ENCODE measurements at regions not wholly inside any gene's neighbourhood (a gene's known extent, or its start where the extent isn't known, plus 50 kb on each side); places are given as distances from the start of the nearest gene placed in this dataset.

DNA sequence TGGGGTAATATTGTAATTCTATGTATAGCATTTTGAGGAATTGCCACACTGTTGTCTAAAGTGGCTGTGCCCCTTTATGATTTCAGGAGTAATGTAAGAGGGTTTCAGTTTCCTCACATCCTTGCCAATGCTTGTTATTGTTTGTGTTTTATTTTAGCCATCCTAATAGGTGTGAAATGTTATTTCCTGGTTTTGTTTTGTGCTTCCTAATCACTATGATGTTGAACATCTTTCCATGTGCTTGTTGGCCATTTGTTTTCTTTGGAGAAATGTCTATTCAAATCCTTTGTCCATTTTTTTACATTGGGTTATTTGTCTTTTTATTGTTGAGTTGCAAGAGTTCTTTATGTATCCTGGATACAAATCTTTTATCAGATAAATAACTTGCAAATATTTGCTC is 97.3 kb upstream of the MLIP start:
- Histone ChIP-seq H3K36me3 (ENCODE audit: control insufficient read depth in 3 of 3, insufficient read depth in 2 of 3, low read depth in 1 of 3, low read length in 3 of 3) (no peaks in the 10 kb centered on the region), H3K27me3 (ENCODE audit: control insufficient read depth in 3 of 3, insufficient read depth in 3 of 3, low read length in 3 of 3) (no peaks in the 10 kb centered on the region), H3K27ac (ENCODE audit: low read depth in 1 of 3, low read length in 2 of 3) (no peak overlapping the region), H3K4me3 (ENCODE audit: low read depth in 1 of 3, low read length in 3 of 3) (no peak overlapping the region), H3K4me1 (ENCODE audit: control insufficient read depth in 3 of 3, insufficient read depth in 2 of 3, low read depth in 1 of 3, low read length in 2 of 3) (peaks cover 0 to 8% (median 8%) of the 10 kb centered on the region in 3 donors), H3K9me3 (ENCODE audit: control insufficient read depth in 2 of 2, insufficient read depth in 1 of 2, low read depth in 1 of 2, low read length in 1 of 2) (no peaks in the 10 kb centered on the region)
- FAIRE-seq = no peak
- DNase-seq = no peak

DNA sequence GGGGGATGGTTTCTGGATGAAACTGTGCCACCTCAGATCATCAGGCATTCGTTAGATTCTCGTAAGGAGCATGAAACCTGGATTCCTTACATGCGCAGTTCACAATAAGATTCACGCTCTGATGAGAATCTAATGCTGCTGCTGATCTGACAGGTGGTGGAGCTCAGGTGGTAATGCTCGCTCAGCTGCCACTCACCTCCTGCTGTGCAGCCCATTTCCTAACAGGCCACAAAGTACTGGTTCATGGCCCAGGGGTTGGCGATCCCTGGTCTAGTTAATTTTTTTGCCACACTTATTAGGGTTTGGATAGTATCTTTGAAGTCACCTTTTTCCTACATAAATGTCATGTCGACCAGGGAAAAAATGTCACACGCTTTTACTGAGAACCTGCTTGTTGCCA is 96.8 kb upstream of the MLIP start:
- DNase-seq = no peak
- Histone ChIP-seq H3K27me3 (ENCODE audit: control insufficient read depth in 3 of 3, insufficient read depth in 3 of 3, low read length in 3 of 3) (no peaks in the 10 kb centered on the region), H3K36me3 (ENCODE audit: control insufficient read depth in 3 of 3, insufficient read depth in 2 of 3, low read depth in 1 of 3, low read length in 3 of 3) (no peaks in the 10 kb centered on the region), H3K4me3 (ENCODE audit: low read depth in 1 of 3, low read length in 3 of 3) (no peak overlapping the region), H3K9me3 (ENCODE audit: control insufficient read depth in 2 of 2, insufficient read depth in 1 of 2, low read depth in 1 of 2, low read length in 1 of 2) (no peaks in the 10 kb centered on the region), H3K27ac (ENCODE audit: low read depth in 1 of 3, low read length in 2 of 3) (no peak overlapping the region), H3K4me1 (ENCODE audit: control insufficient read depth in 3 of 3, insufficient read depth in 2 of 3, low read depth in 1 of 3, low read length in 2 of 3) (peaks cover 0 to 8% (median 8%) of the 10 kb centered on the region in 3 donors)
- 90 to 91% (median 91%) methylated on average over 8 of the region's 8 CpGs for WGBS, 3 donors
- no peak for FAIRE-seq

DNA sequence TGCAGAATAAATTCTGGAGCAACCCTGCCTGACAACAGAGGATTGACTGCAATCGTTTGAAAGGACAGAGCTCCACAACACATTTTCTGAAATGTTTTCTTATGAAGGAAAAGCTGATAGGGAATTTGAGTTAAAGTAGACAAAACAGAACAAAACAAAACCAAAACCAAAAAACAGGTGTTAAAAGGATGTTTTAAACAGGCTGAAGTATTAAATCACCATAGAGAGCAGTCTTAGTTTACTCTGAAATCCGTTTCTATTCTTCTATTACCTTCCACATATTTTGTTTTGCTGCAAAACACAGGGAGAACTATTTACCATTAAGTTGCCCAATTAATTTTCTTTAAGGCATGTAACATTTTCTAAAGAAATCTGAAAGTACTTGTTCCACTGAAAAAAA is 93.4 kb upstream of the MLIP start:
- H3K36me3 ChIP-seq (ENCODE audit: control insufficient read depth in 3 of 3, insufficient read depth in 2 of 3, low read depth in 1 of 3, low read length in 3 of 3) = no peaks in the 10 kb centered on the region
- no peaks in the 10 kb centered on the region for H3K9me3 ChIP-seq (ENCODE audit: control insufficient read depth in 2 of 2, insufficient read depth in 1 of 2, low read depth in 1 of 2, low read length in 1 of 2)
- H3K4me3 ChIP-seq (ENCODE audit: low read depth in 1 of 3, low read length in 3 of 3) = no peak overlapping the region
- no peak for DNase-seq
- H3K27ac ChIP-seq (ENCODE audit: low read depth in 1 of 3, low read length in 2 of 3) = no peak overlapping the region
- 53 to 76% (median 62%) methylated on average over 2 of the region's 2 CpGs for WGBS, 3 donors
- peaks cover 0 to 12% (median 2%) of the 10 kb centered on the region in 3 donors for H3K4me1 ChIP-seq (ENCODE audit: control insufficient read depth in 3 of 3, insufficient read depth in 2 of 3, low read depth in 1 of 3, low read length in 2 of 3)
- no peaks in the 10 kb centered on the region for H3K27me3 ChIP-seq (ENCODE audit: control insufficient read depth in 3 of 3, insufficient read depth in 3 of 3, low read length in 3 of 3)
- no peak for FAIRE-seq

DNA sequence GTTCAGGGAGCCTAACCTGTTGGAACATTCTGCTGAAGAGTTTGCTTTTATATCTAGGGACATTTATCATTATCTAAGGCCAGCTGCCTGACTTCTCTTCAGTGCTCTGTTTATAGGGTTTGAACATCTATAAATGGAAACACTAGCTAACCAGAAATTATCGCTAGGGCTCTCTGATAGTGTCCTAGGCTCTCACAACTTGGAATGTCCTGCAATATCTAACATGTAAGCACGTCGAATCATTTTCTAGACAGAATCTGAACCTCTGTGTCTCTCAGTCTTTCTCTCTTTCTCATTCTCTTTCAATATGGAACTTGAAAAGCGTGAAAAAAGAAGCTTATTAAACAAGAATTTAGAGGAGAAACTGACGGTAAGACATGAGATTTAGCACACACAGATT is 92.5 kb upstream of the MLIP start:
- Histone ChIP-seq H3K27ac (ENCODE audit: low read depth in 1 of 3, low read length in 2 of 3) (no peak overlapping the region), H3K4me1 (ENCODE audit: control insufficient read depth in 3 of 3, insufficient read depth in 2 of 3, low read depth in 1 of 3, low read length in 2 of 3) (peaks cover 0 to 12% (median 2%) of the 10 kb centered on the region in 3 donors), H3K36me3 (ENCODE audit: control insufficient read depth in 3 of 3, insufficient read depth in 2 of 3, low read depth in 1 of 3, low read length in 3 of 3) (no peaks in the 10 kb centered on the region), H3K9me3 (ENCODE audit: control insufficient read depth in 2 of 2, insufficient read depth in 1 of 2, low read depth in 1 of 2, low read length in 1 of 2) (no peaks in the 10 kb centered on the region), H3K27me3 (ENCODE audit: control insufficient read depth in 3 of 3, insufficient read depth in 3 of 3, low read length in 3 of 3) (no peaks in the 10 kb centered on the region), H3K4me3 (ENCODE audit: low read depth in 1 of 3, low read length in 3 of 3) (no peak overlapping the region)
- WGBS, 3 donors = 81 to 85% (median 82%) methylated on average over 5 of the region's 5 CpGs
- DNase-seq (no peak), FAIRE-seq (no peak)

DNA sequence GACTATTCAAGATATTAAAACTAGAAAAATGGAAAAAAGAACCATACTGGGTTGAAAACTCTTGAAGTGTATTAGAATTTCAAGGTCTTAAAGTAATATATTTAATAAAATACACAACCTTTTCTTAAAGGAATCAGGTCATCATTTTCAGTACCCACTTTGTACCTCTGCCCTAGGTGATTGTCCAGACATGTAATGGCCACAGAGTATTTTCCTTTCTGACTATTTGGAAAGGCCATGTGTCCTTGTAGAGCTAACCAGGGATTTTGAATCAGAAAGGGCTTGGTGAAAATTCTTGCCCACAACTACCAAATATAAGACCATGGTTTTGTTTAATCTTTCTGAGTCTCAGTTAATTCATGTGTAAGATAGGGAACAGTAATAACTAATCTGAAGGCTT is 91.4 kb upstream of the MLIP start:
- Histone ChIP-seq H3K9me3 (ENCODE audit: control insufficient read depth in 2 of 2, insufficient read depth in 1 of 2, low read depth in 1 of 2, low read length in 1 of 2) (no peaks in the 10 kb centered on the region), H3K4me1 (ENCODE audit: control insufficient read depth in 3 of 3, insufficient read depth in 2 of 3, low read depth in 1 of 3, low read length in 2 of 3) (peaks cover 0 to 12% (median 2%) of the 10 kb centered on the region in 3 donors), H3K4me3 (ENCODE audit: low read depth in 1 of 3, low read length in 3 of 3) (no peak overlapping the region), H3K27ac (ENCODE audit: low read depth in 1 of 3, low read length in 2 of 3) (peak overlapping the region in 2 of 3 donors; percentile 41 to 61), H3K36me3 (ENCODE audit: control insufficient read depth in 3 of 3, insufficient read depth in 2 of 3, low read depth in 1 of 3, low read length in 3 of 3) (no peaks in the 10 kb centered on the region), H3K27me3 (ENCODE audit: control insufficient read depth in 3 of 3, insufficient read depth in 3 of 3, low read length in 3 of 3) (no peaks in the 10 kb centered on the region)
- no peak for DNase-seq
- FAIRE-seq = peak; percentile 33

DNA sequence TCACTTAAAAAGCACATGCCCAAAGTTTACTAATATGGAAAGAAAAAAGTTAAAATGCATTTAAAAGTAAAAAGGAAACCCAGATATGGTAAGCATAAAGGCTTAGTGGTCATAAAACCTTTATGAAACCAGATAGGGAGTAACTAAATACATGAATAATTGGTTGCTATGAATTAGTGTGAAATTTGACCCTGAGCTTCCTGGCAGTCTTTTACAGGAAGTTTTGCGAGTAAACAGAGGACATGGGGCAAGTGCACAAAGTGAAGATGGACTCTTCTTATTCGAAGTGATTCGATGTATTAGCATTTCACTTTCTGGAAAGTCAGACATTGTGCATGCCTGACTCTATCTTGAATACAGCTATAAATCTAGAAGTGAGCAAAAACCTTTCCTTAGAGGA is 90.9 kb upstream of the MLIP start:
- FAIRE-seq (peak; percentile 73), DNase-seq (peak; percentile 62 to 80)
- H3K36me3 ChIP-seq (ENCODE audit: control insufficient read depth in 3 of 3, insufficient read depth in 2 of 3, low read depth in 1 of 3, low read length in 3 of 3) = no peaks in the 10 kb centered on the region
- H3K4me1 ChIP-seq (ENCODE audit: control insufficient read depth in 3 of 3, insufficient read depth in 2 of 3, low read depth in 1 of 3, low read length in 2 of 3) = peaks cover 0 to 12% (median 2%) of the 10 kb centered on the region in 3 donors
- H3K27ac ChIP-seq (ENCODE audit: low read depth in 1 of 3, low read length in 2 of 3) = peak overlapping the region; percentile 59 to 84 (median 61)
- no peak overlapping the region for H3K4me3 ChIP-seq (ENCODE audit: low read depth in 1 of 3, low read length in 3 of 3)
- WGBS, 3 donors = 10 to 50% (median 27%) methylated on average over 3 of the region's 3 CpGs
- H3K27me3 ChIP-seq (ENCODE audit: control insufficient read depth in 3 of 3, insufficient read depth in 3 of 3, low read length in 3 of 3) = no peaks in the 10 kb centered on the region
- H3K9me3 ChIP-seq (ENCODE audit: control insufficient read depth in 2 of 2, insufficient read depth in 1 of 2, low read depth in 1 of 2, low read length in 1 of 2) = no peaks in the 10 kb centered on the region

DNA sequence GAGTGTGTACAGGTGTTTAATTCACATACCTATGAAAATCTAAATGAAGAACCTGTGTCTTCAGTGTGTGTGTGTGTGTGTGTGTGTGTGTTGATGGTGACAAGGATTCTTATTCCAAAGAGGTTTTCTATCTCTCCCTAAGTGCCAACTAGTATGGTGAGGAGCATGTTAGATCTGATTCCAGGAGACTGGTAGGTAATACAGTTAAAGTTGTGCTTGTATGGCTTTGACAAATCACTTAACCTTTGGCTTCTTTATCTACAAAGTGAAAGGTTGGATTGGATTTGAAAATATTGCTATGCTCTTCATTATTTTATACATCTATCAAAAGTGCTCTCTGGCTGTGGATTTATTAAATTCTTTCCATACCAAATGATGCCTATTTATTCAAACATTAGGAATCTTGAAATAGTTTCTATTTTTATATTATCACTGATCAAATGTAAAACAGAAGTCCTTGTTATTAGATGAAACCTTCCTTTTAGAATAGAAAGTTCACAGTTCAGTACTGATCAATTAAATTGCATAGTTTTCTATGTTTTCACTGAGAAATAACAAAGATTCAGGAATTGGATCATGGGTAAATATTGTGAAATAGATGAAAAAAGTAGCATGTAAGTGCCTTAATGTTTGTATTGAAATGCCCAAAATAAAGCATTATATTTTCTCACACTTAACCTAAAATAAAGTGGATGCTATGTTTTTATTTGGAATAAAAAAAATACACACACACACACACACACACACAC is 84.4 kb upstream of the MLIP start:
- Histone ChIP-seq H3K36me3 (ENCODE audit: control insufficient read depth in 3 of 3, insufficient read depth in 2 of 3, low read depth in 1 of 3, low read length in 3 of 3) (no peaks in the 10 kb centered on the region), H3K4me1 (ENCODE audit: control insufficient read depth in 3 of 3, insufficient read depth in 2 of 3, low read depth in 1 of 3, low read length in 2 of 3) (no peaks in the 10 kb centered on the region), H3K27ac (ENCODE audit: low read depth in 1 of 3, low read length in 2 of 3) (no peak overlapping the region), H3K9me3 (ENCODE audit: control insufficient read depth in 2 of 2, insufficient read depth in 1 of 2, low read depth in 1 of 2, low read length in 1 of 2) (no peaks in the 10 kb centered on the region), H3K27me3 (ENCODE audit: control insufficient read depth in 3 of 3, insufficient read depth in 3 of 3, low read length in 3 of 3) (no peaks in the 10 kb centered on the region), H3K4me3 (ENCODE audit: low read depth in 1 of 3, low read length in 3 of 3) (no peak overlapping the region)
- DNase-seq (peak in 1 of 2 donors; percentile 64), FAIRE-seq (no peak)

DNA sequence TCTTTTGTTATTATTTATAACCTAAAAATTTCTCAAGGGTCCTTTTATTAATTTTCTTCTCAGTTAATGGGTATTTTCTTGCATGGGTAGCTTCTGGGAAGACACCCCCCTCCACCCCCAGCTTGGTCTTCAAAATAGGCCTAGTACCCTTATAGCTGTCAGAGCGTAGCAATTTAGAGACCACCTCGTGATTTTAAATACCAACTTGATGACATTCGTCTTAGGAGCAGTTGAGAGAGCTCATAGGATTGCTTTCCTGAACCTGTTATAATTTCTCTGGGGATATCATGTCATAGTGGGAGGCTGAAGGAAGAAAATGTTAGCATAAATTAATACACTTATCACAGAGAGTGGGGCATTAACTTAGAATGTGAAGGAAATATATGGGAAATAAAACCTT is 83.1 kb upstream of the MLIP start:
- H3K36me3 ChIP-seq (ENCODE audit: control insufficient read depth in 3 of 3, insufficient read depth in 2 of 3, low read depth in 1 of 3, low read length in 3 of 3) = no peaks in the 10 kb centered on the region
- H3K27me3 ChIP-seq (ENCODE audit: control insufficient read depth in 3 of 3, insufficient read depth in 3 of 3, low read length in 3 of 3) = no peaks in the 10 kb centered on the region
- H3K4me3 ChIP-seq (ENCODE audit: low read depth in 1 of 3, low read length in 3 of 3) = no peak overlapping the region
- 83 to 89% (median 88%) methylated on average over 3 of the region's 3 CpGs for whole genome bisulfite sequencing, 3 donors
- FAIRE-seq = no peak
- no peaks in the 10 kb centered on the region for H3K9me3 ChIP-seq (ENCODE audit: control insufficient read depth in 2 of 2, insufficient read depth in 1 of 2, low read depth in 1 of 2, low read length in 1 of 2)
- DNase-seq = no peak
- H3K27ac ChIP-seq (ENCODE audit: low read depth in 1 of 3, low read length in 2 of 3) = no peak overlapping the region
- no peaks in the 10 kb centered on the region for H3K4me1 ChIP-seq (ENCODE audit: control insufficient read depth in 3 of 3, insufficient read depth in 2 of 3, low read depth in 1 of 3, low read length in 2 of 3)

DNA sequence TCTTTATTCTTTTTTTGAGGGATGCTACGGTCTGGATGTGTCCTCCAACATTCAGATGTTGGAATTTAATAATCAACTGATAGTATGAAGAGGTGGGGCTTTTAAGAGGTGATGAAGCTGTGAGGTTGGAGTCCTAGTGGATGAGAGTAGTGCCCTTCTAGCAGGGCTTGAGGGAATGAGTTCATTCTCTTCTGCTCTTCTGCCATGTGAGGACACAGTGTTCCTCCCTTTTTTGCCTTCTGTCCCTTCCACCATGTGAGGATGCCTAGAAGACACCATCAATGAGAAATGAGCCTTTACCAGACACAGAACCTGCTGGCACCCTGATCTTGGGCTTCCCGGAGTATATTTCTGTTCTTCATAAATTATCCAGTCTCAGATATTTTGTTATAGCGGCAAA is 82.1 kb upstream of the MLIP start:
- Histone ChIP-seq H3K4me3 (ENCODE audit: low read depth in 1 of 3, low read length in 3 of 3) (no peak overlapping the region), H3K4me1 (ENCODE audit: control insufficient read depth in 3 of 3, insufficient read depth in 2 of 3, low read depth in 1 of 3, low read length in 2 of 3) (no peaks in the 10 kb centered on the region), H3K27ac (ENCODE audit: low read depth in 1 of 3, low read length in 2 of 3) (no peak overlapping the region), H3K36me3 (ENCODE audit: control insufficient read depth in 3 of 3, insufficient read depth in 2 of 3, low read depth in 1 of 3, low read length in 3 of 3) (no peaks in the 10 kb centered on the region), H3K9me3 (ENCODE audit: control insufficient read depth in 2 of 2, insufficient read depth in 1 of 2, low read depth in 1 of 2, low read length in 1 of 2) (no peaks in the 10 kb centered on the region), H3K27me3 (ENCODE audit: control insufficient read depth in 3 of 3, insufficient read depth in 3 of 3, low read length in 3 of 3) (peaks cover 0 to 2% (median 0%) of the 10 kb centered on the region in 3 donors)
- FAIRE-seq = no peak
- 87 to 97% (median 91%) methylated on average over 3 of the region's 3 CpGs for WGBS, 3 donors
- DNase-seq = no peak
